Gastroesophageal sphincter (tissue), 4 donors: ENCODE measurements at regions not wholly inside any gene's neighbourhood (a gene's known extent, or its start where the extent isn't known, plus 50 kb on each side); places are given as distances from the start of the nearest gene placed in this dataset.

Source experiments
- ATAC-seq: fragments of 150-250 bp; one replicate; pipeline ENCODE4 v1.9.1; 2016; ENCODE audit warnings: mild to moderate bottlenecking, moderate library complexity
- H3K27ac ChIP-seq, 4 donors: fragments of 200-600 bp; sonication (generic) in 3 of 4; 1 replicate in 3 of 4; 2 replicates in 1 of 4; pipeline ENCODE4 v1.5.1; 2016 to 2019
- H3K27me3 ChIP-seq: fragments of 200-600 bp; sonication (generic); one replicate; pipeline ENCODE4 v1.5.1; 2019
- H3K36me3 ChIP-seq, 2 donors: fragments of 200-600 bp; sonication (generic); one replicate each; pipeline ENCODE4 v1.5.1; 2019; ENCODE audit warnings: control low read depth in 1 of 2
- H3K4me1 ChIP-seq, 3 donors: fragments of 200-600 bp; sonication (generic); 1 replicate in 2 of 3; 2 replicates in 1 of 3; pipeline ENCODE4 v1.5.1; 2016 to 2019; ENCODE audit warnings: control low read depth in 2 of 3
- H3K4me3 ChIP-seq, 2 donors: fragments of 200-600 bp; sonication (generic); one replicate each; pipeline ENCODE4 v1.5.1; 2019; ENCODE audit warnings: mild to moderate bottlenecking in 1 of 2, moderate library complexity in 1 of 2
- H3K9me3 ChIP-seq, 3 donors: fragments of 200-600 bp; sonication (generic); one replicate each; pipeline ENCODE4 v1.5.1; 2017 to 2019; ENCODE audit warnings: control low read depth in 2 of 3
- EP300 ChIP-seq: sonication (generic); formaldehyde crosslinking; IDR thresholded peaks from one replicate; pipeline ENCODE4 v1.6.1; 2017; ENCODE audit warnings: antibody characterized with exemption, mild to moderate bottlenecking
- POLR2A ChIP-seq, 2 donors: fragments of 450-650 bp; IDR thresholded peaks; one replicate each; pipeline ENCODE4 v1.6.1; 2017; ENCODE audit warnings: antibody characterized with exemption in 2 of 2, mild to moderate bottlenecking in 2 of 2, moderate library complexity in 1 of 2
- POLR2AphosphoS5 ChIP-seq: sonication (generic); formaldehyde crosslinking; IDR thresholded peaks from one replicate; pipeline ENCODE4 v1.6.1; 2017; ENCODE audit warnings: antibody characterized with exemption
- WGBS, 2 donors: methylation state at CpG; one replicate each; pipeline ENCODE4 v1.1.5; 2018; ENCODE audit warnings: low coverage in 1 of 2; 5-methylcytosine and 5-hydroxymethylcytosine counted together
- TF ChIP-seq, protein P1 (sequence below), 4 experiments: fragments of 200-600 bp in 2 of 4; fragments of 450-650 bp in 2 of 4; sonication (generic) in 1 of 4; IDR thresholded peaks; one replicate each; pipeline ENCODE4 v1.5.1; 2017 to 2019; ENCODE audit warnings: antibody characterized with exemption in 4 of 4, mild to moderate bottlenecking in 2 of 4, moderate library complexity in 2 of 4

DNA sequence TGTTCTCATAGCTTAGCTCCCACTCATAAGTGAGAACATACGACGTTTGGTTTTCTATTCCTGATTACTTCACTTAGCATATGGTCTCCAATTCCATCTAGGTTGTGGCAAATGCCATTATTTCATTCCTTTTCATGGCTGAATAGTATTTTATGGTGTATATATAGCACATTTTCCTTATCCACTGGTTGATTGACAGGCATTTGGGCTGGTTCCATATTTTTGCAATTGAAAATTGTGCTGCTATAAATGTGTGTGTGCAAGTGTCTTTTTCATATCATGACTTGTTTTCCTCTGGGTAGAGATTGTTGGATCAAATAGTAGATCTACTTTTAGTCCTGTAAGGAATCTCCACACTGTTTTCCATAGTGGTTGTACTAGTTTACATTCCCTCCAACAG, 133.0 kb upstream of the TAB2 start:
- Histone ChIP-seq H3K27ac (no peak overlapping the region), H3K27me3 (no peaks in the 10 kb centered on the region), H3K9me3 (peaks cover 0 to 7% (median 0%) of the 10 kb centered on the region in 3 donors), H3K36me3 (no peaks in the 10 kb centered on the region), H3K4me1 (peaks cover 0 to 10% (median 0%) of the 10 kb centered on the region in 3 donors), H3K4me3 (no peak overlapping the region)
- TF ChIP-seq POLR2AphosphoS5 (no peak), POLR2A (IDR thresholded peaks at IDR 0.05) (no peak), EP300 (no peak)
- TF ChIP-seq, protein P1, sequence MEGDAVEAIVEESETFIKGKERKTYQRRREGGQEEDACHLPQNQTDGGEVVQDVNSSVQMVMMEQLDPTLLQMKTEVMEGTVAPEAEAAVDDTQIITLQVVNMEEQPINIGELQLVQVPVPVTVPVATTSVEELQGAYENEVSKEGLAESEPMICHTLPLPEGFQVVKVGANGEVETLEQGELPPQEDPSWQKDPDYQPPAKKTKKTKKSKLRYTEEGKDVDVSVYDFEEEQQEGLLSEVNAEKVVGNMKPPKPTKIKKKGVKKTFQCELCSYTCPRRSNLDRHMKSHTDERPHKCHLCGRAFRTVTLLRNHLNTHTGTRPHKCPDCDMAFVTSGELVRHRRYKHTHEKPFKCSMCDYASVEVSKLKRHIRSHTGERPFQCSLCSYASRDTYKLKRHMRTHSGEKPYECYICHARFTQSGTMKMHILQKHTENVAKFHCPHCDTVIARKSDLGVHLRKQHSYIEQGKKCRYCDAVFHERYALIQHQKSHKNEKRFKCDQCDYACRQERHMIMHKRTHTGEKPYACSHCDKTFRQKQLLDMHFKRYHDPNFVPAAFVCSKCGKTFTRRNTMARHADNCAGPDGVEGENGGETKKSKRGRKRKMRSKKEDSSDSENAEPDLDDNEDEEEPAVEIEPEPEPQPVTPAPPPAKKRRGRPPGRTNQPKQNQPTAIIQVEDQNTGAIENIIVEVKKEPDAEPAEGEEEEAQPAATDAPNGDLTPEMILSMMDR (IDR thresholded peaks at IDR 0.05), result no peak
- no peak for ATAC-seq
- WGBS, 2 donors, result 93 to 100% methylated on average over 2 of the region's 2 CpGs

DNA sequence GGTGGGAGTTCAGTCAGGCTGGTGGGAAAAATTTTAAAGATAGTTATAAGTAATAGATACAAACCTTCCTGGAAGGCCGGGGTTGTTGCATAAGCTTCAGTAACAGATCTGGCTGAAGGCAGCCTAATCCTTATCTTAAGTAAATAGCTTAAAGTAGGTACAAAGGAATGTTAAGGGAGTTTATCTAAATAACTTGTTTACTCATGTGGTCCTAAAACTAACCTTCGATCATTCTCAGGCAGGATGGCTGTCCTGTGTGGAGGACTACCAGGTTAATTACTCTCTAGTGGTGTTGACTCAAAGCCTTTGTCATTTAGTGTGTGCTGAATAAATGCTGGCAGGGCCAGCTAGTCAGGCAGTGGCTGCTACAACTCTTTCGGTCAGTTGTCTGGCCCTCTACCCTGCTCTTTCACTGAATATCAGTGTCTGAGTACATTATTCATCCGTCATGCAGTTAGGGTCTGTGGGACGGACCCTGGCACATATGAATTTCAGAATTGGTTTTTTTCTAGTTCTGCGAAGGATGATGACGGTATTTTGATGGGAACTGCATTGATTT, 131.6 kb upstream of the TAB2 start:
- WGBS, 2 donors, result 95 to 96% methylated on average over 6 to 7 of the region's 7 CpGs
- Histone ChIP-seq H3K27me3 (no peaks in the 10 kb centered on the region), H3K27ac (no peak overlapping the region), H3K4me1 (peaks cover 0 to 10% (median 0%) of the 10 kb centered on the region in 3 donors), H3K36me3 (no peaks in the 10 kb centered on the region), H3K9me3 (peaks cover 0 to 7% (median 0%) of the 10 kb centered on the region in 3 donors), H3K4me3 (no peak overlapping the region)
- ATAC-seq, result no peak
- TF ChIP-seq POLR2AphosphoS5, result no peak
- TF ChIP-seq EP300, result no peak
- TF ChIP-seq POLR2A (IDR thresholded peaks at IDR 0.05), result no peak
- TF ChIP-seq, protein P1 (IDR thresholded peaks at IDR 0.05), result no peak

DNA sequence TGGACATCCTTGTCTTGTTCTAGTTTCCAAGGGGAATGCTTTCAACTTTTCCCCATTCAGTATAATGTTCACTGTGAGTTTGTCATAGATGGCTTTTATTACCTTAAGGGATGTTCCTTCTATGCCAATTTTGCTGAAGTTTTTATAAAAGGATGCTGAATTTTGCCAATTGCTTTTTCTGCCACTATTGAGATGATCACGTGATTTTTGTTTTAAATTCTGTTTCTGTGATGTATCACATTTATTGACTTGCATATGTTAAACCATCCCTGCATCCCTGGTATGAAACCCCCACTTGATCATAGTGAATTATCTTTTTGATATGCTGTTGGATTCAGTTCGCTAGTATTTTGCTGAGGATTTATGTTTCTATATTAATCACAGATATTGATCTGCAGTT, 130.6 kb upstream of the TAB2 start:
- TF ChIP-seq POLR2A (IDR thresholded peaks at IDR 0.05) (no peak), EP300 (no peak), POLR2AphosphoS5 (no peak)
- TF ChIP-seq, protein P1 (IDR thresholded peaks at IDR 0.05), result no peak
- Histone ChIP-seq H3K4me3 (no peak overlapping the region), H3K27ac (no peak overlapping the region), H3K9me3 (peaks cover 0 to 7% (median 0%) of the 10 kb centered on the region in 3 donors), H3K36me3 (no peaks in the 10 kb centered on the region), H3K27me3 (no peaks in the 10 kb centered on the region), H3K4me1 (peaks cover 0 to 10% (median 0%) of the 10 kb centered on the region in 3 donors)
- 85 to 100% methylated on average over 2 of the region's 2 CpGs for WGBS, 2 donors
- no peak for ATAC-seq

DNA sequence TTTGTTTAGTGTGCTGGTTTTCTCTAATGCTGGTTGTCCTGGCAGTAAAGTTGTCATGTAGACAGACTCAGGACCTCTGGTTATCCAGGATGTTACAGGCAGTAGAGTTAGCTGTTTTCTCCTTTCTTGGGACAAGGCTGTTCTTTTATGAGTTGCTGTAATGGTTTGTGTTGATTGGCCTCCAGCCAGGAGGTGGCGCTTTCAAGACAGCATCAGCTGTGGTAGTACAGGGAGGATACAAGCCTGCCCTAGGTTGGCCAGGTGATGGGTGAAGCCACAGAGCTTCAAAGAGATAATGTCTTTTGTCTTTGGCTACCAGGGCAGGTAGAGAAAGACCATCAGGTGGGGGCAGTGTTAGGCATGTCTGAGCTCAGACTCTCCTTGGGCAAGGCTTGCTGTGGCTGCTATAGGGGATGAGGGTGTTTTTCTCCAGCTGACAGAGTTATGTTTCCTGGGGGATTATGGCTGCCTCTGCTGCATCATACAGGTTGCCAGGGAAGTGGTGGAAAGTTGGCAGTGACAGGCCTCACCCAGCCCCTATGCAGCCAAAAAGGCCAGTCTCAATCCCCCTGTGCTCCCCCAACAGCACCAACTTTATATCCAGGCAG, 127.2 kb upstream of the TAB2 start:
- H3K27me3 ChIP-seq, result no peaks in the 10 kb centered on the region
- no peak for ATAC-seq
- WGBS, 2 donors, result 40 to 43% methylated on average over 1 of the region's 1 CpG
- peaks cover 0 to 7% (median 0%) of the 10 kb centered on the region in 3 donors for H3K9me3 ChIP-seq
- TF ChIP-seq POLR2AphosphoS5, result no peak
- TF ChIP-seq POLR2A (IDR thresholded peaks at IDR 0.05), result no peak
- TF ChIP-seq, protein P1 (IDR thresholded peaks at IDR 0.05), result no peak
- no peak for TF ChIP-seq EP300
- H3K4me1 ChIP-seq, result no peaks in the 10 kb centered on the region
- no peak overlapping the region for H3K4me3 ChIP-seq
- H3K27ac ChIP-seq, result no peak overlapping the region
- no peaks in the 10 kb centered on the region for H3K36me3 ChIP-seq
